Endothelial cell of umbilical vein (primary cell): ENCODE measurements at regions not wholly inside any gene's neighbourhood (a gene's known extent, or its start where the extent isn't known, plus 50 kb on each side); places are given as distances from the start of the nearest gene placed in this dataset.

Experiments used
- BruUV-seq: library from RNA; stranded (reverse); fragments of 400-500 nt; replicated peaks from 2 replicates; lab custom pipeline; 2021; lab: Mats Ljungman, UMichigan
- CTCF ChIA-PET: fragments of 300-600, 350-600 bp; sonication (Branson Sonifier 250); formaldehyde crosslinking; loops from one replicate; lab custom pipeline; 2021; ENCODE audit warnings: antibody characterized with exemption, inconsistent platforms; lab: Charles Lee
- POLR2A ChIA-PET: fragments of 300-600, 350-600 bp; sonication (Branson Sonifier 250); formaldehyde crosslinking; loops from one replicate; lab custom pipeline; 2021; ENCODE audit warnings: antibody characterized with exemption, inconsistent platforms; lab: Charles Lee
- DNase-seq: peaks from one replicate; pipeline ENCODE4 v3.0.0-alpha.2; 2011; ENCODE audit warnings: low read depth, low spot score
- FAIRE-seq: peaks from 2 replicates; lab custom pipeline; 2011; peaks lifted over from hg19 to GRCh38; lab: Jason Lieb, UNC
- H2AFZ ChIP-seq: 2 replicates; pipeline ENCODE4 v1.6.0; 2012; ENCODE audit warnings: low read depth, low read length, control low read depth, inconsistent platforms
- H3K27ac ChIP-seq: 2 replicates; pipeline ENCODE4 v1.5.1; 2011; ENCODE audit warnings: low read depth, mild to moderate bottlenecking, control low read depth, low read length, moderate library complexity; ENCODE audit not compliant: insufficient read depth
- H3K27me3 ChIP-seq, 2 experiments: 2 replicates each; pipeline versions ENCODE4 v1.6.0 to v1.6.1; 2011; ENCODE audit warnings: low read length in 2 of 2, mixed read lengths in 1 of 2; ENCODE audit not compliant: control insufficient read depth in 2 of 2, insufficient read depth in 2 of 2
- H3K36me3 ChIP-seq, 2 experiments: 2 replicates in 1 of 2; 3 replicates in 1 of 2; pipeline ENCODE4 v1.5.1; 2011; ENCODE audit warnings: low read length in 2 of 2, mild to moderate bottlenecking in 1 of 2, moderate library complexity in 1 of 2; ENCODE audit not compliant: control insufficient read depth in 2 of 2, insufficient read depth in 2 of 2; ENCODE audit errors: extremely low read depth in 1 of 2
- H3K4me1 ChIP-seq: 3 replicates; pipeline ENCODE4 v1.5.1; 2011; ENCODE audit warnings: mild to moderate bottlenecking, low read length; ENCODE audit not compliant: control insufficient read depth, insufficient read depth; ENCODE audit errors: extremely low read depth
- H3K4me2 ChIP-seq: 2 replicates; pipeline ENCODE4 v1.6.1; 2011; ENCODE audit warnings: low read length, control low read depth, mixed read lengths; ENCODE audit not compliant: insufficient read depth
- H3K4me3 ChIP-seq, 3 experiments: fragments of 200-600 bp in 1 of 3; sonication (generic), shearing (Covaris generic) in 1 of 3; replicated peaks in 1 of 3; 2 replicates each; pipeline ENCODE4 v1.5.1; 2011 to 2016; ENCODE audit warnings: control low read depth in 3 of 3, low read length in 3 of 3, mild to moderate bottlenecking in 2 of 3, inconsistent platforms in 1 of 3, low read depth in 1 of 3, moderate library complexity in 1 of 3; ENCODE audit not compliant: insufficient read depth in 1 of 3
- H3K79me2 ChIP-seq: 2 replicates; pipeline ENCODE4 v1.6.0; 2012; ENCODE audit warnings: low read length, inconsistent platforms; ENCODE audit not compliant: control insufficient read depth, insufficient read depth
- H3K9ac ChIP-seq: replicated peaks from 2 replicates; pipeline ENCODE3; 2011; ENCODE audit warnings: low read length, control low read depth; ENCODE audit not compliant: insufficient read depth; ENCODE audit errors: extremely low read depth
- H3K9me1 ChIP-seq: replicated peaks from 3 replicates; pipeline ENCODE4 v1.6.0; 2011; ENCODE audit warnings: mild to moderate bottlenecking, low read length; ENCODE audit not compliant: control insufficient read depth, insufficient read depth; ENCODE audit errors: extremely low read depth
- H3K9me3 ChIP-seq: replicated peaks from 2 replicates; pipeline ENCODE4 v1.5.1; 2012; ENCODE audit warnings: low read length, inconsistent platforms; ENCODE audit not compliant: control insufficient read depth, insufficient read depth
- H4K20me1 ChIP-seq: replicated peaks from 2 replicates; pipeline ENCODE3; 2011; ENCODE audit warnings: mild to moderate bottlenecking, low read length; ENCODE audit not compliant: control insufficient read depth, insufficient read depth; ENCODE audit errors: extremely low read depth
- EZH2 ChIP-seq: IDR thresholded peaks from 2 replicates; pipeline ENCODE4 v1.6.1; 2012; ENCODE audit warnings: borderline replicate concordance, low read depth, mild to moderate bottlenecking, moderate library complexity, low read length, inconsistent platforms; ENCODE audit not compliant: severe bottlenecking
- FOS ChIP-seq: IDR thresholded peaks from 2 replicates; pipeline ENCODE4 v1.6.1; 2011; ENCODE audit warnings: mild to moderate bottlenecking, low read length, moderate library complexity, borderline replicate concordance; ENCODE audit not compliant: insufficient read depth
- GATA2 ChIP-seq: IDR thresholded peaks from 2 replicates; pipeline ENCODE4 v1.7.0; 2011; ENCODE audit warnings: low read depth, mild to moderate bottlenecking, moderate library complexity, mixed read lengths, low read length; ENCODE audit not compliant: insufficient read length, insufficient read depth
- JUN ChIP-seq: IDR thresholded peaks from 2 replicates; pipeline ENCODE4 v1.6.1; 2011; ENCODE audit warnings: borderline replicate concordance, low read depth; ENCODE audit not compliant: insufficient read length, insufficient read depth
- MYC ChIP-seq: IDR thresholded peaks from one replicate; pipeline ENCODE4 v1.6.1; 2011; ENCODE audit warnings: mild to moderate bottlenecking, low read depth, low read length
- POLR2A ChIP-seq: IDR thresholded peaks from 2 replicates; pipeline ENCODE4 v1.6.1; 2012; ENCODE audit warnings: low read depth, mild to moderate bottlenecking, control low read depth, low read length
- POLR2AphosphoS5 ChIP-seq: IDR thresholded peaks from 2 replicates; pipeline ENCODE4 v1.6.1; 2012; ENCODE audit warnings: low read depth, mild to moderate bottlenecking, control low read depth, low read length, moderate library complexity; ENCODE audit not compliant: insufficient read depth
- dilution Hi-C: fragments of 300-500 bp; cut with MboI; formaldehyde crosslinking; loops from one replicate; pipeline ENCODE4 v1.15.0; 2019; ENCODE audit warnings: low sequenced_read_pairs; ENCODE audit not compliant: extremely low pct_ligation_motif_present
- intact Hi-C: fragments of 100-400 bp; cut with micrococcal nuclease; formaldehyde crosslinking; loops from one replicate; pipeline ENCODE4 v1.10.0; 2022
- TF ChIP-seq, protein P1 (sequence below): IDR thresholded peaks from 2 replicates; pipeline ENCODE4 v1.6.1; 2011; ENCODE audit not compliant: insufficient read depth, insufficient read length
- TF ChIP-seq, protein P2 (sequence below), 2 donors: IDR thresholded peaks; 1 replicate in 1 of 2; 2 replicates in 1 of 2; pipeline ENCODE4 v1.5.1; 2011; ENCODE audit warnings: low read length in 2 of 2, mild to moderate bottlenecking in 2 of 2, moderate library complexity in 2 of 2, control low read depth in 1 of 2, inconsistent platforms in 1 of 2, low read depth in 1 of 2; ENCODE audit not compliant: insufficient read depth in 1 of 2; ENCODE audit errors: extremely low read depth in 1 of 2

DNA sequence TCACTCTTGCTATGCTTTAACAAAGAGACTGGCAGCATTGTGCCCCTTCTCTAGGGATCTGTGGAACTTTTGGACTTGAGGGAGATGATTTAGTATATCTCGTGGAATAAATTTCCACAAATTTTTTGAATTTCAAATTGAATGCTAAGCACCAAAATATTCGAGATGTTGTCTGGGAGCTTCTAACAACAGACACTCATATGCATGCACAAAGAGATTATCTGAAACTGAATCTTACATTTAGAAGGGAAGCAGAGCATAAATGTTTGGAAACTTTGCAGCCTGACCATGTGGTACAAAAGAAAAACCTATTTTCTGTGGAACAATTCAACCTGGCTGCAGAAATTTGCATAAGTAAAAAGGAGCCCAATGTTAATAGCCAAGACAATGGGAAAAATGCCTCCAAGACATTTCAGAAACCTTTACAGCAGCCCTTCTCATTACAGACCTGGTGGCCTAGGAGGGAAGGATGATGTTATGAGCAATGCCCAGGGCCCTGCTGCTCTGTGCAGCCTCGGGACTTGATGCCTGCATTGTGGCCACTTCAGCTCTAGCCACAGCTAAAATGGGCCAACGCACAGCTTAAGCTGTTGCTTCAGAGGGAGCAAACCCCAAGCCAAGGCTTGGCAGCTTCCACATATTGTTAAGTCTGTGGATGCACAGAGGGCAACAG lies 285.8 kb upstream of the FAM174A start:
- H3K4me1 ChIP-seq, result no peaks in the 10 kb centered on the region
- H3K4me3 ChIP-seq, result no peak overlapping the region
- TF ChIP-seq JUN (no peak), FOS (no peak), MYC (no peak), GATA2 (no peak), EZH2 (no peak), POLR2A (no peak), POLR2AphosphoS5 (no peak)
- TF ChIP-seq, protein P1, sequence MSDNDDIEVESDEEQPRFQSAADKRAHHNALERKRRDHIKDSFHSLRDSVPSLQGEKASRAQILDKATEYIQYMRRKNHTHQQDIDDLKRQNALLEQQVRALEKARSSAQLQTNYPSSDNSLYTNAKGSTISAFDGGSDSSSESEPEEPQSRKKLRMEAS, result no peak
- TF ChIP-seq, protein P2, sequence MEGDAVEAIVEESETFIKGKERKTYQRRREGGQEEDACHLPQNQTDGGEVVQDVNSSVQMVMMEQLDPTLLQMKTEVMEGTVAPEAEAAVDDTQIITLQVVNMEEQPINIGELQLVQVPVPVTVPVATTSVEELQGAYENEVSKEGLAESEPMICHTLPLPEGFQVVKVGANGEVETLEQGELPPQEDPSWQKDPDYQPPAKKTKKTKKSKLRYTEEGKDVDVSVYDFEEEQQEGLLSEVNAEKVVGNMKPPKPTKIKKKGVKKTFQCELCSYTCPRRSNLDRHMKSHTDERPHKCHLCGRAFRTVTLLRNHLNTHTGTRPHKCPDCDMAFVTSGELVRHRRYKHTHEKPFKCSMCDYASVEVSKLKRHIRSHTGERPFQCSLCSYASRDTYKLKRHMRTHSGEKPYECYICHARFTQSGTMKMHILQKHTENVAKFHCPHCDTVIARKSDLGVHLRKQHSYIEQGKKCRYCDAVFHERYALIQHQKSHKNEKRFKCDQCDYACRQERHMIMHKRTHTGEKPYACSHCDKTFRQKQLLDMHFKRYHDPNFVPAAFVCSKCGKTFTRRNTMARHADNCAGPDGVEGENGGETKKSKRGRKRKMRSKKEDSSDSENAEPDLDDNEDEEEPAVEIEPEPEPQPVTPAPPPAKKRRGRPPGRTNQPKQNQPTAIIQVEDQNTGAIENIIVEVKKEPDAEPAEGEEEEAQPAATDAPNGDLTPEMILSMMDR (IDR thresholded peaks at IDR 0.05; ENCODE audit: extremely low read depth in 1 of 2, insufficient read depth in 1 of 2, low read depth in 1 of 2, low read length in 2 of 2), result no peak
- dilution Hi-C loops (no loop called here), intact Hi-C loops (no loop called here)
- H3K9ac ChIP-seq, result no peak overlapping the region
- FAIRE-seq (no peak), DNase-seq (no peak)
- no peak overlapping the region for H2AFZ ChIP-seq
- H3K9me3 ChIP-seq, result no peaks in the 10 kb centered on the region
- no TSS peak for BruUV-seq
- POLR2A ChIA-PET, result no interaction called here
- H3K79me2 ChIP-seq, result no peaks in the 10 kb centered on the region
- CTCF ChIA-PET, result interaction anchor here (1.1 kb wide), 1 partner anchor 1145 kb away, joined by 3 read pairs; no protein-coding TSS in a partner anchor
- H4K20me1 ChIP-seq, result no peaks in the 10 kb centered on the region
- no peaks in the 10 kb centered on the region for H3K27me3 ChIP-seq
- H3K27ac ChIP-seq, result no peak overlapping the region
- no peak overlapping the region for H3K4me2 ChIP-seq
- no peaks in the 10 kb centered on the region for H3K36me3 ChIP-seq
- H3K9me1 ChIP-seq, result no peaks in the 10 kb centered on the region
